SKM-1 treated with dmso at 0.1 percent for 144 hours (cell line): ENCODE measurements at regions not wholly inside any gene's neighbourhood (a gene's known extent, or its start where the extent isn't known, plus 50 kb on each side); places are given as distances from the start of the nearest gene placed in this dataset.

Experiments used
- DNase-seq: peaks from one replicate; lab custom pipeline; 2025; ENCODE audit not compliant: unreplicated experiment; lab: John Stamatoyannopoulos, UW

DNA sequence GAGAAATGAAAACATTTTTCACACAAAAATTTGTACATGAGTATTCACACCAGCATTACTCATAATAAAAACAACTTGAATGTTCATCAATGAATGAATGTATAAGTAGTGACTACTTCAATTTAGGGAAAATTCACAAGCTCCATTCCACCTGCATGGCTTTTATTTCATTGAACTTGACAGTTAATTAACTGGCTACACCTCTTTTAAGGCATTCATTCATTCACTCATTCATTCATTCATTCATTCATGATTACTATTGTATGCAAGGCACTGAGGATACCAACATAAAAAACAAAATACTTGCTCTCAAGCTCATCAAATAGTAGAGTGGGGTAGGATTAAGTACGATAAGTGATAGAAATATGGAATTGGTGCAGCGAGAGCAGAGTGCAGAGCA is 198.3 kb upstream of the DLGAP1 start:
- no peak for DNase-seq

DNA sequence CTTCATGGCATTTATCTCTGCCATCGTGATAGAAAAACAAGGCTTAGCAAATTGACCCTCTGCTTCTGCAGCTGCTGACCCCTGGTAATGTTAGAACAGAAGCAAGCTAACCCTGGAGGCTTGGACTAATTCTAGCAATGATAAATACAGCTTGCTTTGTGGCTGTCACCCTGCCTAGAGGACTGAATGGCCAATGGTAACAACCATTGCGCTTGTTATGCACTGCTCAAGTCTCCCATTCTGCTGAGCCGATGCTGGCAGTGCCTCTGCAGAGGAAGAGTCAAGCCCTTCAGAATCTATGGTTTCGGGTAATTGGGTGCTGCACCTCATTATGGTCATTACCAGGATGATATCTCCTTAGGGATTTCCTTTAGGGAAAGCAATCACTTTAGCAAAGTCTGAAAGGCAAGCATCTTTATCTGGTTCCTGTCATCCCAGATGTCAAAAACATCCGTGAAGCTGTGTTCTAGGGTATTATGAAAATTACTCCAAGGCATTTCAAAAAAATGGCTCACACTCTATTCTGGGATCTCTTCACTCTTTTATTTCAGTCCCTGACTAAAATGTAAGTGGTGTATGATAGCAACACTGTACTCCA is 186.8 kb upstream of the DLGAP1 start:
- DNase-seq, result no peak

DNA sequence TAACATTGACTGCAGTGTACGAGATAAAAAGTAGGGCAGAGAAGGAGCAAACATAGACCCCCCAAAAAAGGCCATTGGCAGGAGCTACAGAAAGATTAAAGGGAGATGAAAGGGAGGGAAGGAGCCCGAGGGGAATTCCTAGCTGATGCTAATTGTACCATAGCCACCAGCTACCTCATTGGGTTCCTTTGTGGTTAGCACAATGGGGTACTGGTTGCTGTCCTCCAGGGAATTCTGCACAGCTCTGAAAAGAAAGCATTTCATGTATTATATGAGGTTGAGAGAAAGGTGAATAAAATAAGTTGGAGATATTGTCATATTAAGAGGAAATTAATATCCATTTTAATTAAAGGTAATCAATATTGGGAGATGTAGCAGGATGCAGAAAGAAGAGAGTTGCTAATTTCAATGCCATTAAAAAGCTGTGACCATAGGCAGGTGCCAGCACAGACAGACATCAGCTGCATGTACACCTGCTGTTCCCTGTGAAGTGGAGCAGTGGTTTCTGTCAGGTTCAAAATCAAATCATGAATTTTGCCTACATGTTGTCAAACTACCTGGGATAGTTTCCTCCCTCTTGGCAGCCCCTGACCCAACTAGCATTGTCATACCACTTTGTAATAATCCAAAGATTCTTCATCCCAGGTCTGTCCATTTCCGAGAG is 185.4 kb upstream of the DLGAP1 start:
- DNase-seq, result no peak

DNA sequence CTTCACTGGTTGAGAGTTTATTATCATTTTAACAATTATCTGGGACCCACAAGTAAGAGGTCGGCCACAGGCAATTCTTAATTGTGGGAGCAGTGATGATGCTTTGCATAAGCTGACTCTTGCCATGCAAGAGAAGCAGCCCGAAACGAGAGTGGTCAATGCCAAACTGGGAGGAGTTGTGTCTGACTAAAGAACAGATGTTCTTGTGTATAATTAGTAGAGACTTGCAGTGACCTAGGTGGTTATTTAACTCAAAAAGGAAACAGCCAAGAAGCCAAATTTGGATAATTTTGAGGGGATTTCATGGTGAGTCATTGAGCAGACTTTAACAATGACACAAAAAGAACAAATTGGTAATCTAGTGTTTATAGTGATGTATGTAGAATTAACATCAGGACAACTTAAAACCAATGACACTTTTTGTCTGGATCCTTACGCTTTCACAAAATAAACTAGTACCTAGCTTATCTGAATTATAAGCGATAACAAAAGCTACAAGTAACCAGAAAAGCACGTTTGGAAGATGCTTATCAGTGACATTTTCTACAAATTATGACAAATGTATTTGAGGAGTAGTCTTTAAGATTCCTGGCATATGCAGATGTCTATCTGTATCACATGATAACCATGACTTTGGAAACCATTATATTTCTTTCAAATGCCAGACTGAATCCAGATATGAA is 184.7 kb upstream of the DLGAP1 start:
- no peak for DNase-seq

DNA sequence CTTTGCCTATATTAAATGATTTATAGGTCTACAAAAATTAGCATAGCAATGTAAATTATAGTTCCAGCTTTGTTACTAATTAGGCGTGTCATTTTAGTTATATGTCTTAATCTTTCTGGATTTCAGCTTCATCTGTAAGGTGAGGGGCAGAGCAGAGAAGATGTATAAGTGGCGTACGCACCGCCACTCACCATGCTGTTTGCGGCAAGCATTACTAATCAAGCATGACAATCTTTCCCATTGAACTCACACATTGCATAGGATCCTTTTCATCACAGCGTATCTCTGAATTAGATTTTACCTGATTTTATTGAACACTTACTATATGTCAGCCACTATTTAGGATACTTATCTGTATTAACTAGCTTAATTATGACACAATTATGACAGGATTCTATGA is 183.6 kb upstream of the DLGAP1 start:
- no peak for DNase-seq

DNA sequence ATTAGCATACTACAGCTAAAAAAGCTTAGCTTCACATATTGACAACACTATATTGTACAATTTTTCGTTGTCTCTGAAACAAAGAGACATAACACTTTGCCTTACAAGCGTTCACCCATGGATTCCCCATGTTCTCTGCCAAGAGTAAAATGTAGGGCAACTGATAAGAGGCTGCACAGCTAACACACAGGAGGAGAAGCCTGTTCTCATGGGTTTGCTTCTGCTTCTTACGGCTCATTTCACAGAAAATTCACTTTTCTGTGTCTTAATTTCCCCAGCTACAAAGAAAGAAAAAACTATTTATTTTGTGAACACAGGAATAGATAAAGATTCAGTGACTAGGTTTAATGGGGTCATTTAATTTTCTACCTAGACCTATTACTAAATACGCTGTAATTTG is 182.8 kb upstream of the DLGAP1 start:
- no peak for DNase-seq

DNA sequence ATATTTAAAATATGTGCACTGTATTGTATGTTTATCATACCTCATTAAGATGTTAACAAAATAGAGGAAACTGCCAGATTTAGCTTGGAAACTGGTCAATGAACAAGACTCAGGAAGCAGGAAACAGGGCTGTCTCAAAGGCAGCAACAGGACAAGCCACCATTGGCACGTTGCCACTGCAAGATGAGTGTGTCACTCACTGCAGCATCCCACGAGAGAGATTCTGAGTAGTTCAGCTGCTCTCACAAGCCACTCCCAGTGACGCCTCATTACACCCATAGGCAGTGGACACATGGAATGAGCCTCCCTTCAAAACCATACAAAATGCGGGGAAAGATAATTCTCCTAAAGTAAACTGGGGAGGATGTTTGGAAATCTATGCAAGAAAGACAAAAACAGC is 181.9 kb upstream of the DLGAP1 start:
- DNase-seq, result no peak

DNA sequence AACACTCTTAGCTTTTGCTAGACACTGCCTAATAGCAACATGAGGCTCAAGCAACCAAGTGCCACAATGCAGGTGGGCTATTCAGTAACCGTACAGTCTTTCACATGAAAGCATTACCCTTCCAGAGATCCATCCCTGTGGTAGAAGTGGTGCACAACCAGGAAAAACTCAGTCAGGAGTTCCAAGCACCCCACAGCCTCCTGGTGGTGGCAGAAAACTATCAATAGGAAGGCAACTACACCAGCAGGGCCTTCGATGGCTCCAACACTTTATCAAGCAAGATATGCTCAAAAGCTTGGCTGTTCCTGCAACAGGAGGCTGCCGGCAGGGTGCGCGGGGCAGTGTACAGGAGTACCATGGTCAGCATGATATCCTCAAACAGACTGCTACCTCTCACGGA is 176.1 kb upstream of the DLGAP1 start:
- no peak for DNase-seq

DNA sequence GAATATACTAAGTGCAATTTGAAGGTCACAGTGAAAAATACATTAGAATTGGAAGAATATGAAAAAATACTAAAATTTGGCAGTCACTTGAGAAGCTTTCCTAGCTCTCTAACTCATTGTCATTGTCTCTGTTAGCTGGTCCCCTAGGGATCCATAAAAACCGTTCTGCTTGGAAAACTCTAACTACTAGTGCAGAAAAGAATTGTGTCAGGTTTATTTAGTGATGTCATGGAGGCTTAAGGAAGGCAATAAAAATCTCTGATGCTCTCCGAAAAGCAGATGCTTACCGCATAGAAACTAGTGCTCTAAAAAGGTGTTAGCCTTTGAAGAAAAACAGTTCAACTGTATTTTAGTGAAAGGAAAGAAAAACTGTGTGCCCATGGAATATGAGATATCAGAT is 150.1 kb upstream of the DLGAP1 start:
- DNase-seq, result no peak

DNA sequence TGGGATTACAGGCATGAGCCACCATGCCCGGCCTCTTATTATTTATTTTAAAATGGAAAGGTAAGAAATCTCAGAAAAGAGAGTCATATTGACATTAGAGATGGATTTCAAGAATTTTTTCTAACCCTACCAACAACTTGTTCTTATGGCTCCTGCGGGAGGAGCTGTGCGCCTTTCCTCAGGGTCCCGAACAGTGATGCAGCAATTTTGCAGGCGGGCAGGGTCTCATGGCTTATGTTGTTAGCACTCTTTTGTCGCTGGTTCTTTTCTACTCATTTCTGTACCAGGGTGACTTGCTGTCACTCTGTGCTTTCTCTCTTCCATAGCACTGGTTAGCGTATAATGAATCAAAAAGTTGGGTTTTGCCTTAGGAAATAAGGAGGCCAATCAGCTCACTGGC is 148.8 kb upstream of the DLGAP1 start:
- DNase-seq, result no peak

DNA sequence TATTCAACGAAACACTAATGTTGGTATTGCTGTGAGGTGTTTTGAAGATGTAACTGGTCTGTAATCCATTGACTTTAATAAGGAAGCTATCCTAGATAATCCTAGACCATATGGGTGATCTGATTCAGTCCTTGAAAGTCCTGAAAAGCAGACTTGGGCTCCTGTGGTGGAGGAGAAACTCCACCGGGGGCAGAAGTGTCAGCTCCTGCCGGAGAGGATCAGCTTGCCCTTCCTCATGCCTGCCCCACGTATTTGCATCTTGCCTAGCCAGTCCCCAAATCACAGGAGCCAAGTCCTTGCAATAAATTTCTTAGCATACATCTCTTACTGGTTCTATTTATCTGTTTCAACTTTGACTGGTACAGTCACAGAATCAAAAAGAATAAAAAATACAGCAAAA is 144.2 kb upstream of the DLGAP1 start:
- no peak for DNase-seq

DNA sequence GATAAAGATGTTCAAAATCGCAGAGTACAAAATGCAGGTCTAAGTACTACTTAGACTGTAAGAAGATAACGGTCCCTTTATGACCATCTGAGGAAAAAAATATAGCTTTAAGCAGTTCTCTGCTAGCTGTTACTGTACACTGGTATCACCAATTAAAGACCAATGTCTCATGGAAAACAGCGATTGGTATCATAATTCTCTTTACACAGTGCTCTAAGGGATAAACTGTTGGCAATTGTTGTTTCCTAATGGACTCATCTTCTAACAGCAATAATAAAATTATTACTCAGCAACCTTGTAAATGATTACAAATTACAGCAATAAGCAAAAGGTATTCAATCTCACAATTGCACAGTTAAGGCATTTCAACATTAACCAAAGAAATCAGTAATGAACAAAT is 142.2 kb upstream of the DLGAP1 start:
- DNase-seq, result no peak

DNA sequence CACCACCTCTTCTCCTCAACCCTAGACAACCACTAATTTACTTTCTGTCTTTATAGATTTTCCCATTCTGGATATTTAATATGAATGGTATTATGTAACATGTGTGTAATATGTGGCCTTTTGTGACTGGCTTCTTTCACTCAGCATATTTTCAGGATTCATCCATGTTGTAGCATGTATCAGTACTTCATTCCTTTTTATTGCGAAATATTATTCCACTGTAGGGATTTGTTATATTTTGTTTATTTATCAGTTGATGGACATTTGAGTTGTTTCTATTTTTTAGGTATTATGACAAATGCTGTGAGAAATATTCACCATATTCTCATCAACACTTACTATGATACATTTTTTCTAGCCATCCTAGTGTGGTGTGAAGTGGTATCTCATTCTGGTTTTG is 138.8 kb upstream of the DLGAP1 start:
- DNase-seq, result no peak

DNA sequence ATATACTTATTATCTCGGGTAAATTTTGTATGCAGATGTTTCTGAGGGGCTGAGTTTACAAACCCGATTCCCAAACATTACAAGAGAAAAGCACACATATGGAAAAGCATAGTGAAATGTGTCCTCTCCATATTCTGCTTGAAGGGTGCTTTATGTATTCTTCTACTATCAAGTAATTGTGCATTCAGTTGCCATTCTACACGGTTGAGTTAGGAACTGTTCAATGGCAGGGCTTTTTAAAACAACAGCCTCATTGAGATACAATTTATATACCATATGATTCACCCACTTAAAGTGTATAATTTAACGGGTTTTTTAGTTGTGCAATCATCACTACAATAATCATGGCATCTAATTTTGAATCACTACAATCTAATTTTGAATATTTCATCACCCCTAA is 138.4 kb upstream of the DLGAP1 start:
- DNase-seq, result no peak

DNA sequence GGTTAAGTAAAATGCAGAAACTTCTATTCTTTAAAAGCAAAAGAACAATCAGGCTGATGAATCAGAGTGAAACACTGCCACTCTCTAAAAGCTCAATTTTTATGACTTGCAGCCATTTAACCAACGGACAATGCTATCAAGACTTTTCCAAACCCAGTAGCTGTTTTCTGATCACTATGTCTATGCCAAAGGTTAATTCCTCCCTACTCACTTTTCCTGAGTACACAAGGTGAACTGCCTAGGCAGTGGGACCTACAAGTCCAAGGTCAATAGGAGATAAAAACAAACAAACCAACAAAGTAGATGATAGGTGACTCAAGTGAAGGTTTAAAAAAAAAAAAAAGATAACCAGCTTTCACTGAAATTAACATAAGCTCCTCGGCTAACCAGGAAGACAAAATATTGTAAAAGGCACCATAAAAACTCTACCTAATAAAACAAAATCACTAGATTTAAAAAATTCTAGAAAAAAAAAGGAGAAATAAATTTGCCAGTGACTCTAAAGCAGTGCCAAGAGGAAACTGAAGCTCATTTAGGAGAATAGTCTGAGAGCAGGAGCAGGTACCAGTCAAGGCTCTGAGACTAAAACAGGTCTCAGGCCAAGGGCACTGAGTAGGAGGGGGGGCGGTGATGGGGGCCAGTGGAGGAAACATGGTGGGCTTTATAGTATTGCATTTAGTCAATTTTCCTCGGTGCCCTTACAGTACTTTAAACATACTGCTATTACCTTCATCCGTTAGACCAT is 134.1 kb upstream of the DLGAP1 start:
- DNase-seq, result no peak

DNA sequence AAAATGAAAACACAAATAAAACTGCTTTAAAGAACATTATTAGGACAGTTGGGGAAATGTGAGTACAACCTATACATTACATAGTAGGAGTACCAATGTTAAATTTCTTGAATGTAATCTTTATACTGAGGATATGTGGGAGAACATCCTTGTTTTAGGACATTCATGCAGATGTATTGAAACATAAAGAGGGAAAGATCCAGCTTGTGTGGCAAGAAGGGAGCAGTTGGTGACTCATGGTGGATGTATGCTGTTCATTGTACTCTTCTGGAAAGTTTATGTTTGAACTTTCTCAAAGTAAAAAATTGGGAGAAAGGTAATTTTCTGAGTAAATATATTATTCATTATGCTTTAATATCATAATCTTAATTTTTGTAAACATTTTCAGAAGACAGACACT is 132.1 kb upstream of the DLGAP1 start:
- DNase-seq, result no peak

DNA sequence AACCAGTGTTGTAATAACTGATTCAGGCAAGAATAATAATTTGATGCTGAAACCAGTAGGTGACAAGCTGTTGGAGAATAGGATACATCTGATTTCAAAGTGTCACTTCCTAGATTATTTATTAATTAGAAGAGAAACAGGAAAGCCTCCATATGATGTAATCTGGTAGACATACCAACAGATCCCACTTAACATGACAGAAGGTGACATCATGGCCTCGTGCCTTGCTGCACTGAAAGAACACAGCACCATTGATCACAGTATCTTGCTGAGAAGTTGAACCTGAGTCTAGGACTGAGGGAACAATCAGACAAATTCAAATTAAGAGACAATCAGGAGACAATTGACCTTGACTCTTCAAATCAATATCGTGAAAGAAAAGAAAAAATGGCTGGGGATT is 131.6 kb upstream of the DLGAP1 start:
- no peak for DNase-seq

DNA sequence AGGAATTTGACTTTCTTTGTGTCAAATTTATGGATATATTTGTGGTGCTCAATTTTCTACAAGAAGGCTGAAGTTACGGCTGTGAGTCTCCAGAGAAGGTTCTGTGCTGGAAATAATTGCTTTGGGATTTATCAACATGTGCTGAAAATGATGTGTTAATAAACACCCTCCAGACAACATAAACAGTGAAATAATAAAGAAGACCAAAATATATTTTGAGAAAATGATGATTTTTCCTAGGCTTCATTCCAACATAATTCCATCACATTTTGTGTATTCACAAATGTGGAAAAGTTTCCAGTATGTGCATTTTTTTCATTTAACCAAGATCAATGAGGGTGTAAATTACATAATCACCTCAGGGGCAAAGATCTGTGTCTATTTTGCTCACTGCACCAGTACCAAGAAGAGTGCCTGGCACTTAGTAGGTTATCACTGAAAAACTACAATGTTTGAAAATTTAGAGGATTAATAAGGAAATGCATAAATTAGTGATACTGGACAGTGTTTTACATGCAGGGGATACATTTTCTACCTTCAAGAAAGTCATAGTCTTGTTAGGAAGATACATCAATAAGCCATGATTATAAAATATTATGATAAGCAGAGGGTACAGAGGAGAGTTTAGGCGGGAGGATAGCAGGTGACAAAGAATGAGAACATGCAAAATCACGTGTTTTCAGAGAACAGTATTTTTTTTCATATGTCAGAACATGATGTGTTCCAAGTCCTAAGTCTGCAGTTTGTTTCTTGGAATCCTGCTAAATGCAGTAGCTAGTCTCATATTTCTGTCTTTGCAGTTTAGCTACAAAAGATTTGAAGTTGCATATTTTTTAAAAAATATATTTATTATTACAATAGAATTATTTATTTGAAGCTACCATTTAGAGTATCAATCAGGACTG is 127.6 kb upstream of the DLGAP1 start:
- no peak for DNase-seq

DNA sequence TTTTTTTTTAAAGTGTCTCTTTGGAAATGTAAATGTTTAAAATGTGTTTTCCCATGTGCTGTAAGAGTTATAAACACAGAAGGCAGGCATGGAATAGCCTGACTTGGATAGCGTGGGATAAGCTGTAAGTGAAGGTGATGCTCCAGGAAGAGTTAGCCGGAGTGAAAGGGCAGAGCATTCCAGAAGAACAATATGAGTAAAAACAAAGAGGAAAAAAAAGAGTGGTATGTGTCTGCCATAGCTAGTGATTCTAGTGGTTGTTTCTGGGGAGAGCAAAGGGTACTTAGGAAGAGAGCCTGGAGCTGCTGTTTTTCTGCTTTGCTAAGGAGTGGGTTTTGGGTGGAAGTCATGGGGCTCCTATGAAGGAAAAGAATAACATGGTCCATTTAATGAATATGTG is 126.9 kb upstream of the DLGAP1 start:
- DNase-seq, result no peak

DNA sequence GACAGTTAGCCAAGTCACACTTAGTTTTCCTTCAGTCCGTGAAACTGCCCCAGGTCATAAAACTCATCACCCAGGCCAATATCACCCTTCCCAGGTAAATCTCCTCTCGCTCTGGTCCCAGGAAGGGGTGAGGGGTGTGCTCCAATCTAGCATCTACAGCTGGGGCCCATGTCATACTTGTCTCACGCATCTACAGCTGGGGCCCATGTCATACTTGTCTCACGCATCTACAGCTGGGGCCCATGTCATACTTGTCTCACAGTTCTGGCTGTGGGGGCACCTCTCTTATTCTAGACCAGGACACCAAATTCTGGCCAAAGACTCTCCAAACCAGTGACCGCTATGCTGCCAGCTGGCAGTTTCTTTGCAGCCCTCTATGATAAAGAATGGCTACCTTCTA is 123.3 kb upstream of the DLGAP1 start:
- DNase-seq, result no peak

DNA sequence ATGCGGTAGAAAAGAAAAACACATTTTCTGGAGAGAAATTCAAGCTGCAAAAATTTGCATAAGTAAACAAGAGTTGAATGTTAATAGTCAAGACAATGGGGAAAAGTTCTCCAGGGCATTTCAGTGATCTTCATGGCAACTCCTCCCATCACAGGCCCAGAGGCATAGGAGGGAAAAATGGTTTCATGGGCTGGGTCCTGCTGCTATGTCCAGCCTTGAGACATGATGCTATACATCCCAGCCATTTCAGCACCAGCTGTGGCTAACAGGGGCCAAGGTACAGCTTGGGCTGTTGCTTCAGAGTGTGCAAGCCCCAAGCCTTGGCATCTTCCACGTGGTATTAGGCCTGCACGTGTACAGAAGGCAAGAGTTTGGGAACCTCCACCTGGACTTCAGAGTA is 118.6 kb upstream of the DLGAP1 start:
- no peak for DNase-seq
